Heart left ventricle (tissue), 16 donors: ENCODE measurements at regions not wholly inside any gene's neighbourhood (a gene's known extent, or its start where the extent isn't known, plus 50 kb on each side); places are given as distances from the start of the nearest gene placed in this dataset.
"Not testable (repeated sequence)": the region's sequence is repeated elsewhere in the genome, so short reads cannot be mapped to it uniquely, and the experiment has no call there.

Experiments
- ATAC-seq, 4 donors: fragments of 200-7000 bp; cut with Tn5 transposase; one replicate each; pipeline ENCODE4 v1.9.1; 2020 to 2022; ENCODE audit warnings: moderate library complexity in 4 of 4, mild to moderate bottlenecking in 3 of 4, moderate number of reproducible peaks in 1 of 4
- DNase-seq, 5 donors: peaks; one replicate each; pipeline ENCODE4 v3.0.0-alpha.2; 2020
- H3K27ac ChIP-seq, 12 donors: fragments of 200-600 bp; sonication (generic) in 4 of 12; one replicate each; pipeline versions ENCODE4 v1.5.0 to v1.8.0; 2016 to 2022; ENCODE audit warnings: mild to moderate bottlenecking in 2 of 12
- H3K27me3 ChIP-seq, 9 donors: fragments of 200-600 bp; sonication (generic) in 2 of 9; one replicate each; pipeline versions ENCODE4 v1.5.1 to v1.8.0; 2016 to 2022; ENCODE audit warnings: mild to moderate bottlenecking in 3 of 9
- H3K36me3 ChIP-seq, 9 donors: fragments of 200-600 bp; sonication (generic) in 2 of 9; one replicate each; pipeline versions ENCODE4 v1.5.0 to v1.8.0; 2018 to 2022; ENCODE audit warnings: mild to moderate bottlenecking in 2 of 9
- H3K4me1 ChIP-seq, 12 donors: fragments of 200-600 bp; sonication (generic) in 4 of 12; one replicate each; pipeline versions ENCODE4 v1.5.0 to v1.8.0; 2016 to 2022; ENCODE audit warnings: mild to moderate bottlenecking in 3 of 12
- H3K4me3 ChIP-seq, 12 donors: fragments of 200-600 bp; sonication (generic) in 4 of 12; one replicate each; pipeline versions ENCODE4 v1.5.0 to v1.8.0; 2017 to 2022; ENCODE audit warnings: mild to moderate bottlenecking in 9 of 12, moderate library complexity in 4 of 12
- H3K9me3 ChIP-seq, 12 donors: fragments of 200-600 bp; sonication (generic) in 4 of 12; one replicate each; pipeline versions ENCODE4 v1.5.0 to v1.8.0; 2016 to 2022; ENCODE audit warnings: mild to moderate bottlenecking in 1 of 12
- POLR2A ChIP-seq, 2 donors: fragments of 450-650 bp; IDR thresholded peaks; one replicate each; pipeline ENCODE4 v1.6.1; 2017; ENCODE audit warnings: antibody characterized with exemption in 2 of 2, mild to moderate bottlenecking in 2 of 2, moderate library complexity in 2 of 2
- WGBS, 4 donors: extraction: QIAGEN DNeasy Blood & Tissue Kit in 2 of 4; methylation state at CpG; one replicate each; pipeline versions ENCODE4 v1.1.5 to v1.1.7; 2013 to 2018; 5-methylcytosine and 5-hydroxymethylcytosine counted together
- intact Hi-C, 10 donors: fragments of 100-400 bp; cut with DNase I; formaldehyde crosslinking; loops; one replicate each; pipeline versions ENCODE4 v1.11.1 to v1.14.2; 2022
- TF ChIP-seq, protein P1 (sequence below), 12 donors: fragments of 200-600 bp; sonication (generic) in 4 of 12; IDR thresholded peaks; one replicate each; pipeline versions ENCODE4 v1.5.0 to v1.8.0; 2018 to 2022; ENCODE audit warnings: antibody characterized with exemption in 12 of 12, mild to moderate bottlenecking in 5 of 12
- donor health status: ischemic (EF 13 %, LVEDD 7.1; RV severe dilation, severe dysfunction).
- donor health status: healthy with polysubstance abuse.
- donor health status: DM: no; HTN: yes; CAD: no.
- donor health status: DM: no; HTN: no; CAD: no.
- donor health status: ischemic (EF 25% LVEDD 6.9; RV normal size, moderate dysfunction).
- donor health status: ischemic (EF 25% LVEDD 5.7; RV mildly dilated, moderate dysfunction).
- donor health status: healthy.
- donor health status: DM: yes; HTN: yes; CAD: no.
- donor health status: ischemic (EF 35%, LVEDD 5.7; RV mildly dilated, moderate dysfunction).
- donor health status: nonischemic (EF 11% LVEDD 7.7; RV severe dilation, severe dysfunction).
- donor health status: DM: yes; HTN: yes; CAD: no.
- donor health status: PGD.
- donor health status: ischemic (EF 29% LVEDD 5.4; RV normal size, mild dysfunction).
- donor health status: nonischemic (EF 23%, LVEDD 6.1; RV moderate dilation, normal function).

DNA sequence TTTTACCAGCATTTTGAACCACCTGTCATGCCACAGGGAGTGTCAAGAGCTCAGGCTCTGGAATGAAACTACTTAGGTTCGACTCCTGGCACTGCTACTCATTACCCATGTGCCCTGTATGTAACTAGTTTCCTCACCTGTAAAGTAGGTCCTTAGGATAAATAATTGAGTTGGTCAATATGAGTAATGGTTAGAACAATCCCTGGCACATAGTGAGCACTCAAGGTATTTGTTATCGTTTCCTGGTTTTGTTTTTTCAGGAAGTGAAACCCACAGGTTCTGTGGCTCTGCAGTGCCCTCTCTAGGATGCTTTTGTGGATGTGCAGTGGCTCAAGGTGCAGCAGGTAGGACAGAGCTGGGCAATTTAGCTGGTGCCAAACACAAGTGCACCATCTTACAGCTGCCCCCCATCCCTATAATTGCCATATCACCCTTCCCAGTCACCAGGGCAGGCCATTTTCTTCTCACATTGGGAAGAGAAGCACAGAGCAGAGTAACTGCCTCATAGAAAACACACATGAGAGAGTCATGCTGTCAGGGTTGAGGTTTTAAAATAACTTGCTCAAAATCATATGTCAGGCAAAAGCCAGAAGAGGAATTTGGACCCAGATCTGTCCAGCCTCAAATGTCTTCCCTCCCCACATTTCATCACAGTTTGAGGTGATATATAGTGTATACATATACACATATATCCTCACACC is 297.5 kb downstream of the RPAP3 start:
- DNase-seq = no peak
- H3K4me1 ChIP-seq = peaks cover 0 to 13% (median 7%) of the 10 kb centered on the region in 12 donors
- H3K9me3 ChIP-seq = no peaks in the 10 kb centered on the region
- no peaks in the 10 kb centered on the region for H3K36me3 ChIP-seq
- WGBS, 4 donors = 45 to 59% (median 51%) methylated on average over 2 of the region's 2 CpGs
- no peaks in the 10 kb centered on the region for H3K27me3 ChIP-seq
- H3K27ac ChIP-seq = no peak overlapping the region
- intact Hi-C loops = loop anchor here in 3 of 10 donors (5.0 to 10.0 kb wide), 2 partner anchors 374 to 376 kb away; no protein-coding TSS in a partner anchor
- peak in 2 of 4 donors; percentile 51 to 58 for ATAC-seq
- H3K4me3 ChIP-seq = no peak overlapping the region
- TF ChIP-seq, protein P1, sequence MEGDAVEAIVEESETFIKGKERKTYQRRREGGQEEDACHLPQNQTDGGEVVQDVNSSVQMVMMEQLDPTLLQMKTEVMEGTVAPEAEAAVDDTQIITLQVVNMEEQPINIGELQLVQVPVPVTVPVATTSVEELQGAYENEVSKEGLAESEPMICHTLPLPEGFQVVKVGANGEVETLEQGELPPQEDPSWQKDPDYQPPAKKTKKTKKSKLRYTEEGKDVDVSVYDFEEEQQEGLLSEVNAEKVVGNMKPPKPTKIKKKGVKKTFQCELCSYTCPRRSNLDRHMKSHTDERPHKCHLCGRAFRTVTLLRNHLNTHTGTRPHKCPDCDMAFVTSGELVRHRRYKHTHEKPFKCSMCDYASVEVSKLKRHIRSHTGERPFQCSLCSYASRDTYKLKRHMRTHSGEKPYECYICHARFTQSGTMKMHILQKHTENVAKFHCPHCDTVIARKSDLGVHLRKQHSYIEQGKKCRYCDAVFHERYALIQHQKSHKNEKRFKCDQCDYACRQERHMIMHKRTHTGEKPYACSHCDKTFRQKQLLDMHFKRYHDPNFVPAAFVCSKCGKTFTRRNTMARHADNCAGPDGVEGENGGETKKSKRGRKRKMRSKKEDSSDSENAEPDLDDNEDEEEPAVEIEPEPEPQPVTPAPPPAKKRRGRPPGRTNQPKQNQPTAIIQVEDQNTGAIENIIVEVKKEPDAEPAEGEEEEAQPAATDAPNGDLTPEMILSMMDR (IDR thresholded peaks at IDR 0.05) = peak in 8 of 12 donors; percentile 16 to 40 (median 26)
- no peak for TF ChIP-seq POLR2A (IDR thresholded peaks at IDR 0.05)

DNA sequence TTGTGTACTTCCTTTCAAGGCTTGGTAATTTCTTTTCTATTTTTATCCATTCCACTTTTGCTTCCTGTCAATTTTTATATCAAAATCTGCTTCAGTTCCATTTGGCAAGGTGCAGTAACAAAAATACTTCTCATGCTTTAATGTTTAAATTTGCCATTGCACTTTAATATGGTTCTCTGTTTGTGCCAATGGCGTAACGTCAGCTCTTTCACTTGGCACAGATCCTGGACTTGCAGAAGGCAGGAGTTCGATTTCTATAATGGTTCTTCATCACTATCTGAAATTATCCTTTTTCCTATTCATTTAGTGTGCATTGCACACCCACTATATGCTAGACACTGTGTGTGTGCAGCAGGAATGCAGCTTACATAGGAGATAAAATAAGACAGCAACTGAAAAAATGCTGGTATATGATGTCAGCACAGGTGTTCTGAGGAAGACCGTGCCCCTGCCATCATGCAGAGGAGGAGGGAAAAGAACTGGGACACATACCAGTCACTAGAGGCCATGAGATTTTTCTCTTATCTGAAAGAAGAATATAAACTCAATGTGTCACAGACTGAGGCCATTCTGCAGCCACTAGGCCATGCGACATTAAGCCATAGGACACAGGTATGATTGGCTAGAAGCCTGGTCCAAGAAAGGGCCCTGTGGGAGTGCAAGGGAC is 298.2 kb downstream of the RPAP3 start:
- no peak for TF ChIP-seq POLR2A (IDR thresholded peaks at IDR 0.05)
- TF ChIP-seq, protein P1 (IDR thresholded peaks at IDR 0.05) = no peak
- ATAC-seq (no peak), DNase-seq (no peak)
- Histone ChIP-seq H3K4me1 (peaks cover 0 to 13% (median 7%) of the 10 kb centered on the region in 12 donors), H3K9me3 (no peaks in the 10 kb centered on the region), H3K27ac (no peak overlapping the region), H3K36me3 (no peaks in the 10 kb centered on the region), H3K4me3 (no peak overlapping the region), H3K27me3 (no peaks in the 10 kb centered on the region)
- intact Hi-C loops = loop anchor here in 3 of 10 donors (5.0 to 10.0 kb wide), 2 partner anchors 373 to 375 kb away; no protein-coding TSS in a partner anchor
- WGBS, 4 donors = 35 to 51% (median 45%) methylated on average over 5 of the region's 5 CpGs

DNA sequence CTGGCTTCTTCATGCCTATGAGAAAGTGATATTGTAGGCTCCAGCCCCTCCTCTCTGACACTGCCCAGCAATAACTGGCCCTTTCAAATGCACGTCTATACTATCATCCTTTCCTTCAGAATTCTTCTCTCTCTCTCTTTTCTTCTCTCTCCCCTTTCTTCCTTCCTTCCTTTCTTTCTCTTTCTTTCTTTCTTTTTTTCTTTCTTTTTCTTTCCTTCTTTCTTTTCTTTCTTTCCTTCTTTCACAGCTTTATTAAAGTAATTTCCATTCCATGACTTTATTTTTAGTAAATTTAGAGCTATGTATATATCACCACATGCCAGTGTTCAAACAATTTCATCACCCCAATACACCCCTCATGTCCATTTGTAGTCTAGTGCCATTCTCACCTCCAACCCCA is 302.1 kb downstream of the RPAP3 start:
- Histone ChIP-seq H3K9me3 (peaks cover 0 to 10% (median 0%) of the 10 kb centered on the region in 12 donors), H3K4me1 (peaks cover 0 to 13% (median 7%) of the 10 kb centered on the region in 12 donors), H3K27ac (no peak overlapping the region), H3K4me3 (no peak overlapping the region), H3K36me3 (no peaks in the 10 kb centered on the region), H3K27me3 (no peaks in the 10 kb centered on the region)
- intact Hi-C loops = loop anchor here in 4 of 10 donors (5.0 to 10.0 kb wide), 3 partner anchors 321 to 371 kb away; no protein-coding TSS in a partner anchor
- DNase-seq (no peak), ATAC-seq (no peak)
- WGBS, 4 donors = 76 to 88% (median 86%) methylated on average over 1 of the region's 1 CpG
- no peak for TF ChIP-seq POLR2A (IDR thresholded peaks at IDR 0.05)
- TF ChIP-seq, protein P1 (IDR thresholded peaks at IDR 0.05) = no peak

DNA sequence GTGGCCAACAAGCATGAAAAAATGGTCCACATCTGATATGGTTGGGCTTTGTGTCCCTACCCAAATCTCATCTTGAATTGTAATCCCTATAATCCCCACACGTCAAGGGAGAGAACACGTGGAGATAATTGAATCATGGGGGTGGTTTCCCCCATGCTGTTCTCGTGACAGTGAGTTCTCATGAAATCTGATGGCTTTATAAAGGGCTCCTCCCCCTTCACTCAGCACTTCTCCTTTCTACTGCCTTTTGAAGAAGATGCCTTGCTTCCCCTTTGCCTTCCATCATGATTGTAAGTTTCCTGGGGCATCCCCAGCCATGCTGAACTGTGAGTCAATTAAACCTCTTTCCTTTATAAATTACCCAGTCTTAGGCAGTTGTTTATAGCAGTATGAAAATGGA is 304.6 kb downstream of the RPAP3 start:
- H3K36me3 ChIP-seq, ATAC-seq, H3K4me1 ChIP-seq, DNase-seq, H3K4me3 ChIP-seq, H3K27ac ChIP-seq, H3K27me3 ChIP-seq: not testable (repeated sequence)
- WGBS, 4 donors = 45 to 70% (median 60%) methylated on average over 3 of the region's 3 CpGs
- intact Hi-C loops = loop anchor here in 4 of 10 donors (5.0 to 10.0 kb wide), 3 partner anchors 319 to 369 kb away; no protein-coding TSS in a partner anchor
- peaks cover 0 to 29% (median 0%) of the 10 kb centered on the region in 12 donors for H3K9me3 ChIP-seq
